HCT116 (cell line): ENCODE measurements at regions not wholly inside any gene's neighbourhood (a gene's known extent, or its start where the extent isn't known, plus 50 kb on each side); places are given as distances from the start of the nearest gene placed in this dataset.

Experiments
- ATAC-seq: fragments of 200-7000 bp; cut with Tn5 transposase; 2 replicates; pipeline ENCODE4 v1.9.1; 2020; ENCODE audit warnings: mild to moderate bottlenecking, moderate library complexity
- BruUV-seq: library from RNA; stranded (reverse); fragments of 400-500 nt; replicated peaks from 2 replicates; lab custom pipeline; 2021; lab: Mats Ljungman, UMichigan
- CTCF ChIA-PET: fragments of 300-600 bp; sonication (Branson Sonifier 250); formaldehyde crosslinking; loops from one replicate; lab custom pipeline; 2021; ENCODE audit warnings: antibody characterized with exemption; lab: Charles Lee
- POLR2A ChIA-PET: fragments of 300-600, 350-600 bp; sonication (Branson Sonifier 250); formaldehyde crosslinking; loops from one replicate; lab custom pipeline; 2021; ENCODE audit warnings: antibody characterized with exemption; lab: Charles Lee
- RAD21 ChIA-PET, 2 experiments: fragments of 300-600 bp; sonication (Branson Sonifier 250); formaldehyde crosslinking; loops; one replicate each; lab custom pipeline; 2023; ENCODE audit warnings: low total read pairs in 2 of 2; ENCODE audit not compliant: uncharacterized antibody in 2 of 2, unreplicated experiment in 2 of 2, low non-redundant PET in 1 of 2; lab: Charles Lee
- DNase-seq: peaks from one replicate; pipeline ENCODE4 v3.0.0-alpha.2; 2010; ENCODE audit warnings: low read depth, low spot score
- H2AFZ ChIP-seq: fragments of 200-600 bp; shearing (Covaris generic), sonication (generic); 2 replicates; pipeline ENCODE4 v1.6.1; 2017; ENCODE audit warnings: low read depth, mixed run types, mixed read lengths, antibody characterized with exemption, low read length; ENCODE audit not compliant: poor library complexity, severe bottlenecking
- H3K27ac ChIP-seq: 2 replicates; pipeline ENCODE4 v1.5.1; 2012; ENCODE audit warnings: low read depth, low read length
- H3K27me3 ChIP-seq: fragments of 200-600 bp; sonication (generic); 2 replicates; pipeline ENCODE4 v1.6.1; 2016; ENCODE audit warnings: mixed run types, low read length, mixed read lengths; ENCODE audit not compliant: insufficient read depth
- H3K36me3 ChIP-seq, 2 experiments: fragments of 200-500 bp in 1 of 2; fragments of 200-600 bp in 1 of 2; sonication (Bioruptor generic) in 1 of 2; sonication (generic) in 1 of 2; 2 replicates each; pipeline versions ENCODE4 v1.5.1 to v1.6.1; 2014 to 2016; ENCODE audit warnings: low read length in 2 of 2, inconsistent platforms in 1 of 2, mixed read lengths in 1 of 2, mixed run types in 1 of 2; ENCODE audit not compliant: insufficient read depth in 2 of 2, control insufficient read depth in 1 of 2
- H3K4me1 ChIP-seq, 2 experiments: fragments of 200-600 bp in 1 of 2; sonication (generic) in 1 of 2; 2 replicates each; pipeline versions ENCODE4 v1.5.1 to v1.6.1; 2012 to 2017; ENCODE audit warnings: low read length in 2 of 2, inconsistent platforms in 1 of 2, mild to moderate bottlenecking in 1 of 2, mixed read lengths in 1 of 2, mixed run types in 1 of 2, moderate library complexity in 1 of 2; ENCODE audit not compliant: insufficient read depth in 2 of 2, control insufficient read depth in 1 of 2
- H3K4me2 ChIP-seq: fragments of 200-600 bp; sonication (generic); 2 replicates; pipeline ENCODE4 v1.6.1; 2017; ENCODE audit warnings: mixed run types, low read length, mixed read lengths
- H3K4me3 ChIP-seq, 2 experiments: fragments of 200-600 bp in 1 of 2; sonication (generic) in 1 of 2; replicated peaks in 1 of 2; 2 replicates each; pipeline ENCODE4 v1.5.1; 2011 to 2016; ENCODE audit warnings: low read length in 2 of 2, control low read depth in 1 of 2, low read depth in 1 of 2, mild to moderate bottlenecking in 1 of 2, mixed read lengths in 1 of 2, mixed run types in 1 of 2
- H3K79me2 ChIP-seq: fragments of 200-600 bp; sonication (generic); 2 replicates; pipeline ENCODE4 v1.6.1; 2017; ENCODE audit warnings: mild to moderate bottlenecking, mixed run types, low read length, moderate library complexity, mixed read lengths; ENCODE audit not compliant: insufficient read depth
- H3K9ac ChIP-seq: fragments of 200-600 bp; sonication (generic); 2 replicates; pipeline ENCODE4 v1.6.1; 2016; ENCODE audit warnings: low read length, mixed read lengths
- H3K9me2 ChIP-seq: fragments of 200-600 bp; sonication (generic), shearing (Covaris generic); 2 replicates; pipeline ENCODE4 v1.6.1; 2017; ENCODE audit warnings: mixed run types, mild to moderate bottlenecking, moderate library complexity; ENCODE audit not compliant: insufficient read depth
- H3K9me3 ChIP-seq, 2 experiments: fragments of 200-500 bp in 1 of 2; fragments of 200-600 bp in 1 of 2; sonication (Bioruptor generic) in 1 of 2; sonication (generic) in 1 of 2; 2 replicates each; pipeline ENCODE4 v1.6.1; 2014 to 2017; ENCODE audit warnings: low read length in 2 of 2, mixed read lengths in 2 of 2, inconsistent platforms in 1 of 2, low read depth in 1 of 2, mild to moderate bottlenecking in 1 of 2, mixed run types in 1 of 2, moderate library complexity in 1 of 2; ENCODE audit not compliant: control insufficient read depth in 1 of 2, insufficient read depth in 1 of 2
- H4K20me1 ChIP-seq: fragments of 200-600 bp; sonication (generic), shearing (Covaris generic); 2 replicates; pipeline ENCODE4 v1.6.1; 2017; ENCODE audit warnings: mixed run types, mild to moderate bottlenecking, moderate library complexity; ENCODE audit not compliant: insufficient read depth
- CBX3 ChIP-seq: IDR thresholded peaks from 2 replicates; pipeline ENCODE4 v1.6.1; 2012; ENCODE audit warnings: low read depth
- CEBPB ChIP-seq: IDR thresholded peaks from 2 replicates; pipeline ENCODE4 v1.6.1; 2012; ENCODE audit warnings: low read depth
- EGR1 ChIP-seq: IDR thresholded peaks from 2 replicates; pipeline ENCODE4 v1.6.1; 2012; ENCODE audit warnings: low read depth
- ELF1 ChIP-seq: IDR thresholded peaks from 2 replicates; pipeline ENCODE4 v1.6.1; 2012; ENCODE audit warnings: low read depth, borderline replicate concordance
- EZH2 ChIP-seq: fragments of 200-600 bp; sonication (generic); IDR thresholded peaks from 2 replicates; pipeline ENCODE4 v1.6.1; 2017; ENCODE audit warnings: antibody characterized with exemption, mixed run types
- EZH2phosphoT487 ChIP-seq: fragments of 200-600 bp; IDR thresholded peaks from 2 replicates; pipeline ENCODE4 v1.6.1; 2018; ENCODE audit warnings: antibody characterized with exemption, borderline replicate concordance
- JUND ChIP-seq: IDR thresholded peaks from 2 replicates; pipeline ENCODE4 v1.6.1; 2012
- POLR2AphosphoS5 ChIP-seq: IDR thresholded peaks from 2 replicates; pipeline ENCODE4 v1.6.1; 2011; ENCODE audit warnings: mild to moderate bottlenecking, low read depth, low read length, moderate library complexity
- RAD21 ChIP-seq: IDR thresholded peaks from 2 replicates; pipeline ENCODE4 v1.6.1; 2012; ENCODE audit warnings: low read depth, mild to moderate bottlenecking
- SIN3A ChIP-seq: IDR thresholded peaks from 2 replicates; pipeline ENCODE4 v1.6.1; 2012; ENCODE audit warnings: low read depth
- SP1 ChIP-seq: IDR thresholded peaks from 2 replicates; pipeline ENCODE4 v1.6.1; 2012; ENCODE audit warnings: low read depth
- SRF ChIP-seq: IDR thresholded peaks from 2 replicates; pipeline ENCODE4 v1.6.1; 2012; ENCODE audit warnings: low read depth
- TCF7L2 ChIP-seq: IDR thresholded peaks from 2 replicates; pipeline ENCODE4 v1.7.0; 2011; ENCODE audit warnings: borderline replicate concordance, inconsistent platforms; ENCODE audit not compliant: insufficient read depth, insufficient read length; ENCODE audit errors: extremely low read depth
- YY1 ChIP-seq: IDR thresholded peaks from 2 replicates; pipeline ENCODE4 v1.6.1; 2011; ENCODE audit warnings: low read length, low read depth, moderate library complexity, mild to moderate bottlenecking; ENCODE audit not compliant: insufficient replicate concordance; ENCODE audit errors: extremely low read depth
- ZBTB33 ChIP-seq: IDR thresholded peaks from 2 replicates; pipeline ENCODE4 v1.6.1; 2011; ENCODE audit warnings: mild to moderate bottlenecking, low read length, moderate library complexity; ENCODE audit not compliant: insufficient replicate concordance; ENCODE audit errors: extremely low read depth
- ZFX ChIP-seq: fragments of 450-650 bp; IDR thresholded peaks from 2 replicates; pipeline ENCODE4 v1.6.1; 2017
- ZNF274 ChIP-seq: fragments of 200-500 bp; sonication (Bioruptor generic); IDR thresholded peaks from 2 replicates; pipeline ENCODE4 v1.6.1; 2014; ENCODE audit warnings: mild to moderate bottlenecking, low read depth, low read length, inconsistent platforms
- intact Hi-C: fragments of 100-400 bp; cut with micrococcal nuclease; formaldehyde crosslinking; loops from 2 replicates; pipeline ENCODE4 v1.10.0; 2022
- TF ChIP-seq, protein P1 (sequence below): IDR thresholded peaks from 2 replicates; pipeline ENCODE4 v1.6.1; 2012
- TF ChIP-seq, protein P2 (sequence below): IDR thresholded peaks from 2 replicates; pipeline ENCODE4 v1.6.1; 2012
- TF ChIP-seq, protein P3 (sequence below): IDR thresholded peaks from 2 replicates; pipeline ENCODE4 v1.6.1; 2012; ENCODE audit warnings: low read depth

DNA sequence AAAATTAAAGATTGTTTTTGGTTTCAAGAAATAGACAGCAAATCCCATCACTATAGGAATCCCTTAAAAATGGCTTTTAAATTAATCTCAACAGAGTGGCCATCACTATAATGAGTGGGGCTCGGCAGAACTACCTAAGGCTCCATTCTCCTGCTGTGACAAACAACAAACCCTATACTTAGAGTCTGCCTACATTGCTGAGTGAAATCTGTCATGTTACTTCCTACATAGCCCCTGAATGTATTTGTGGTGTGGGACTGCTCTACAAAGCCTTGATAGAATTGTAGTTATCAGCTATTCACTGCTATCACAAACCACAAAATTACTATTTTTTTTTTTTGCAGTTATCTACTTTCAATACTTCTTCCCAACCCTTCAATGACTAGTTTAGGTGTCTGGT is 538.7 kb upstream of the ATXN7L3B start:
- Histone ChIP-seq H3K27me3 (no peaks in the 10 kb centered on the region), H4K20me1 (no peaks in the 10 kb centered on the region), H3K9me2 (no peaks in the 10 kb centered on the region), H3K4me1 (no peaks in the 10 kb centered on the region), H3K36me3 (no peaks in the 10 kb centered on the region), H3K4me3 (no peak overlapping the region), H3K79me2 (no peaks in the 10 kb centered on the region), H2AFZ (no peak overlapping the region), H3K9me3 (no peaks in the 10 kb centered on the region), H3K4me2 (no peak overlapping the region), H3K9ac (no peak overlapping the region), H3K27ac (no peak overlapping the region)
- RAD21 ChIA-PET, result no interaction called here
- no peak for DNase-seq
- intact Hi-C loops, result no loop called here
- TF ChIP-seq ZBTB33, result no peak
- TF ChIP-seq CBX3, result no peak
- TF ChIP-seq POLR2AphosphoS5, result no peak
- no peak for TF ChIP-seq JUND
- TF ChIP-seq, protein P1, sequence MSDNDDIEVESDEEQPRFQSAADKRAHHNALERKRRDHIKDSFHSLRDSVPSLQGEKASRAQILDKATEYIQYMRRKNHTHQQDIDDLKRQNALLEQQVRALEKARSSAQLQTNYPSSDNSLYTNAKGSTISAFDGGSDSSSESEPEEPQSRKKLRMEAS, result no peak
- TF ChIP-seq, protein P2, sequence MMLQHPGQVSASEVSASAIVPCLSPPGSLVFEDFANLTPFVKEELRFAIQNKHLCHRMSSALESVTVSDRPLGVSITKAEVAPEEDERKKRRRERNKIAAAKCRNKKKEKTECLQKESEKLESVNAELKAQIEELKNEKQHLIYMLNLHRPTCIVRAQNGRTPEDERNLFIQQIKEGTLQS, result no peak
- no peak for TF ChIP-seq RAD21
- no peak for TF ChIP-seq CEBPB
- TF ChIP-seq, protein P3, sequence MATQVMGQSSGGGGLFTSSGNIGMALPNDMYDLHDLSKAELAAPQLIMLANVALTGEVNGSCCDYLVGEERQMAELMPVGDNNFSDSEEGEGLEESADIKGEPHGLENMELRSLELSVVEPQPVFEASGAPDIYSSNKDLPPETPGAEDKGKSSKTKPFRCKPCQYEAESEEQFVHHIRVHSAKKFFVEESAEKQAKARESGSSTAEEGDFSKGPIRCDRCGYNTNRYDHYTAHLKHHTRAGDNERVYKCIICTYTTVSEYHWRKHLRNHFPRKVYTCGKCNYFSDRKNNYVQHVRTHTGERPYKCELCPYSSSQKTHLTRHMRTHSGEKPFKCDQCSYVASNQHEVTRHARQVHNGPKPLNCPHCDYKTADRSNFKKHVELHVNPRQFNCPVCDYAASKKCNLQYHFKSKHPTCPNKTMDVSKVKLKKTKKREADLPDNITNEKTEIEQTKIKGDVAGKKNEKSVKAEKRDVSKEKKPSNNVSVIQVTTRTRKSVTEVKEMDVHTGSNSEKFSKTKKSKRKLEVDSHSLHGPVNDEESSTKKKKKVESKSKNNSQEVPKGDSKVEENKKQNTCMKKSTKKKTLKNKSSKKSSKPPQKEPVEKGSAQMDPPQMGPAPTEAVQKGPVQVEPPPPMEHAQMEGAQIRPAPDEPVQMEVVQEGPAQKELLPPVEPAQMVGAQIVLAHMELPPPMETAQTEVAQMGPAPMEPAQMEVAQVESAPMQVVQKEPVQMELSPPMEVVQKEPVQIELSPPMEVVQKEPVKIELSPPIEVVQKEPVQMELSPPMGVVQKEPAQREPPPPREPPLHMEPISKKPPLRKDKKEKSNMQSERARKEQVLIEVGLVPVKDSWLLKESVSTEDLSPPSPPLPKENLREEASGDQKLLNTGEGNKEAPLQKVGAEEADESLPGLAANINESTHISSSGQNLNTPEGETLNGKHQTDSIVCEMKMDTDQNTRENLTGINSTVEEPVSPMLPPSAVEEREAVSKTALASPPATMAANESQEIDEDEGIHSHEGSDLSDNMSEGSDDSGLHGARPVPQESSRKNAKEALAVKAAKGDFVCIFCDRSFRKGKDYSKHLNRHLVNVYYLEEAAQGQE, result no peak
- TF ChIP-seq ZFX, result no peak
- no peak for TF ChIP-seq EZH2phosphoT487
- TF ChIP-seq EZH2, result no peak
- TF ChIP-seq SRF, result no peak
- TF ChIP-seq ZNF274, result no peak
- TF ChIP-seq EGR1, result no peak
- TF ChIP-seq SP1, result no peak
- TF ChIP-seq YY1, result no peak
- TF ChIP-seq TCF7L2, result no peak
- no peak for TF ChIP-seq SIN3A
- no peak for TF ChIP-seq ELF1
- BruUV-seq, result no TSS peak
- POLR2A ChIA-PET, result no interaction called here
- no peak for ATAC-seq
- CTCF ChIA-PET, result no interaction called here
